Common myeloid progenitor, CD34-positive (primary cell): ENCODE measurements at regions not wholly inside any gene's neighbourhood (a gene's known extent, or its start where the extent isn't known, plus 50 kb on each side); places are given as distances from the start of the nearest gene placed in this dataset.

Source experiments
- CTCF ChIA-PET: fragments of 350-600 bp; sonication (Branson Sonifier 250); formaldehyde crosslinking; loops from one replicate; lab custom pipeline; 2021; ENCODE audit warnings: antibody characterized with exemption; lab: Charles Lee
- POLR2A ChIA-PET: fragments of 350-600 bp; sonication (Branson Sonifier 250); formaldehyde crosslinking; loops from one replicate; lab custom pipeline; 2021; ENCODE audit warnings: antibody characterized with exemption; lab: Charles Lee
- DNase-seq, 3 donors: peaks; one replicate each; pipeline versions ENCODE4 v3.0.0 to v3.0.0-alpha.2; 2013
- H3K27ac ChIP-seq, 2 experiments: 1 replicate in 1 of 2; 2 replicates in 1 of 2; pipeline ENCODE4 v1.7.0; 2013; ENCODE audit warnings: inconsistent platforms in 2 of 2, low read length in 2 of 2, mild to moderate bottlenecking in 2 of 2, low read depth in 1 of 2, moderate library complexity in 1 of 2; ENCODE audit not compliant: severe bottlenecking in 2 of 2, insufficient read depth in 1 of 2, poor library complexity in 1 of 2
- H3K27me3 ChIP-seq, 5 experiments: replicated peaks in 2 of 5; 1 replicate in 3 of 5; 2 replicates in 2 of 5; pipeline versions ENCODE4 v1.6.1 to v1.7.0; 2013; ENCODE audit warnings: low read length in 4 of 5, mild to moderate bottlenecking in 2 of 5, moderate library complexity in 2 of 5, inconsistent platforms in 1 of 5; ENCODE audit not compliant: insufficient read depth in 5 of 5, control insufficient read depth in 4 of 5
- H3K36me3 ChIP-seq, 4 experiments: 1 replicate in 2 of 4; 2 replicates in 2 of 4; pipeline versions ENCODE4 v1.6.1 to v1.7.0; 2013; ENCODE audit warnings: low read length in 3 of 4, control low read depth in 1 of 4, mild to moderate bottlenecking in 1 of 4; ENCODE audit not compliant: control insufficient read depth in 4 of 4, insufficient read depth in 4 of 4
- H3K4me1 ChIP-seq, 4 experiments: 1 replicate in 3 of 4; 2 replicates in 1 of 4; pipeline versions ENCODE4 v1.6.1 to v1.7.1; 2013; ENCODE audit warnings: low read length in 3 of 4, mild to moderate bottlenecking in 3 of 4, control low read depth in 1 of 4, inconsistent platforms in 1 of 4, moderate library complexity in 1 of 4; ENCODE audit not compliant: control insufficient read depth in 4 of 4, insufficient read depth in 4 of 4; ENCODE audit errors: control extremely low read depth in 1 of 4
- H3K4me3 ChIP-seq, 7 experiments: 1 replicate in 4 of 7; 2 replicates in 3 of 7; pipeline versions ENCODE4 v1.5.1 to v1.7.0; 2013; ENCODE audit warnings: mild to moderate bottlenecking in 7 of 7, low read length in 6 of 7, moderate library complexity in 6 of 7, inconsistent platforms in 2 of 7, low read depth in 2 of 7, control low read depth in 1 of 7; ENCODE audit not compliant: insufficient read depth in 4 of 7, control insufficient read depth in 1 of 7; ENCODE audit errors: extremely low read depth in 1 of 7
- H3K9me3 ChIP-seq, 5 experiments: 1 replicate in 4 of 5; 2 replicates in 1 of 5; pipeline versions ENCODE4 v1.6.1 to v1.7.1; 2013; ENCODE audit warnings: low read length in 4 of 5, mild to moderate bottlenecking in 2 of 5, inconsistent platforms in 1 of 5, low read depth in 1 of 5, moderate library complexity in 1 of 5; ENCODE audit not compliant: control insufficient read depth in 4 of 5, insufficient read depth in 2 of 5; ENCODE audit errors: control extremely low read depth in 1 of 5
- WGBS: methylation state at CpG from one replicate; pipeline ENCODE4 v1.1.5; 2013; ENCODE audit not compliant: insufficient coverage; 5-methylcytosine and 5-hydroxymethylcytosine counted together

DNA sequence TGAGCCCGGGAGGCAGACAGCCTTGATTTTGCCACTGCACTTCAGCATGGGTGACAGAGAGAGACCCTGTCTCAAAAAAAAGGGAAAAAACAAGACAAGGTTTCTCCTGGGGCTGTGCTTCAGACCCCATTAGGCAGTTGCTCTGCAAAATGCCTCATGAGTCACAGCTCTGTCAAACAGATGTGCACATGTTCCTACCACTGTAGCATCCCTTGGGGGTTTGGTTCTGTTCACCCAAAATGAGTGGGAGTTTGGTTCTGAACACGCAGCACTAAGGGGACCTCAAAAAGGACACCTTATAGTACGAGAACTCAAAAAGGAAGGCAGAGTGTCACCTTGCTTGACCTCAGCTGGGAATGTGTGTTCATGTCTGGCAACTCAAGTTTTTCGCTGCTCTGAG, 134.9 kb downstream of the RPIA start:
- Histone ChIP-seq H3K9me3 (no peaks in the 10 kb centered on the region), H3K4me3 (no peak overlapping the region), H3K27ac (no peak overlapping the region), H3K4me1 (peaks cover 0 to 7% (median 4%) of the 10 kb centered on the region in 4 experiments), H3K27me3 (no peaks in the 10 kb centered on the region), H3K36me3 (no peaks in the 10 kb centered on the region)
- ChIA-PET POLR2A (no interaction called here), CTCF (no interaction called here)
- WGBS, result 90% methylated on average over 4 of the region's 4 CpGs
- DNase-seq, result no peak

DNA sequence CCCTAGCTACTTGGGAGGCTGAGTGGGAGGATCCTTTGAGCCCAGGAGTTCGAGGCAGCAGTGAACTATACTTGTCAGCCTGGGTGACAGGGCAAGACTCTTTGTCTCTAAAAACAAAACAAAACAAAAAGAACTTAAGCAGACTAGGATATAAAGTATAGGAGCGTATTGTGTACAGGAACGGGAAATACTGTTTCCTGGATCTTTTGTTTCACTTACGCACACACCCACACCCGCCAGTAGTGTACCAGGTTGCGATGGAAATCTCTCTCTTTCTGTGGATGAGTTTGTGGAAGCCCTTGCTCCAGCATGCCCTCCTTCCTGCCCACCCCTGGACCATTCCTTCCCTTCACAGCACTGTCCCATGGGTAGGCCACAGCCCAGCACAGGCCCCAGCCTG, 136.3 kb downstream of the RPIA start:
- no peaks in the 10 kb centered on the region for H3K9me3 ChIP-seq
- no peak overlapping the region for H3K27ac ChIP-seq
- H3K27me3 ChIP-seq, result no peaks in the 10 kb centered on the region
- WGBS, result 100% methylated on average over 5 of the region's 6 CpGs
- H3K36me3 ChIP-seq, result no peaks in the 10 kb centered on the region
- DNase-seq, result no peak
- ChIA-PET CTCF (interaction anchor here (0.9 to 1.9 kb wide), 3 partner anchors 52 to 89 kb away, joined by 3 to 4 read pairs (median 4); no protein-coding TSS in a partner anchor), POLR2A (no interaction called here)
- H3K4me1 ChIP-seq, result peaks cover 0 to 9% (median 7%) of the 10 kb centered on the region in 4 experiments
- H3K4me3 ChIP-seq, result no peak overlapping the region

DNA sequence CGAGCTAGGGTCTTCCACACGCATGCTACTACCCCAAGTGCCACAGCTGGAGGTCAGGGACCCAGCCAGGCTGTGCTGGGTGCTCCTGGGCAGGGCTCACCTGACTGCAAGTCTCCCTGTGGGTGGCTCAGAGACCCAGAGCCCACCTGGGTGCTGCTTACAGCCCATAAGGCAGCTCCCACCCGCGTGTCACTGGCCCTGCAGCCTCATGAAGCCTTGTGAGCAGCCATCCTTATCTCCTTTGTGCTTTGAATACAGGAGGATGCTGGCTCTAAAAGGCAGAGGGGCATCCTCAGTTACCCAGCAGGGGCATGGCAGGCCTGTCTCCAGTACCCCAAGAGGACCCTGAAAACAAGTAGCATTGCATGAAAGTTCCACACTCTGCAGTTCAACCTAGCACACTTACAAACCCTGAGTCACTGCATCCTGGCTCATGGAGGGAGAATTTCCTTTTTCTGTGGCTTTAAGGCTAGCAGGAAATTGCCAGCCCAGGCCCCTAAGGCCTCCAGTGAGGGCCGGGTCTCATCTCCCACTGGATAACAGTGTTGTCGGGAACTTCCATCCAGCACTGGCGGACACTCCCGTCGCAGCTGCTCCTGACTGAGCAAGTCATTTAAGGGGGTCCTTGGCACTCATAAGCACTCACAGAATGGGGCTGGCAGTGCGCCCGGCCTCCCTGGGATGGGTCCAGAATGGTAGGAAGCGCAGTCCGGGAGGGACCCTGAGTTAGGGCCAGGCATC, 137.1 kb downstream of the RPIA start:
- Histone ChIP-seq H3K4me3 (no peak overlapping the region), H3K27ac (no peak overlapping the region), H3K36me3 (no peaks in the 10 kb centered on the region), H3K9me3 (no peaks in the 10 kb centered on the region), H3K4me1 (peaks cover 0 to 9% (median 7%) of the 10 kb centered on the region in 4 experiments), H3K27me3 (no peaks in the 10 kb centered on the region)
- POLR2A ChIA-PET, result no interaction called here
- 85% methylated on average over 9 of the region's 13 CpGs for WGBS
- no peak for DNase-seq
- CTCF ChIA-PET, result interaction anchor here (1.9 kb wide), 1 partner anchor 90 kb away, joined by 4 read pairs; no protein-coding TSS in a partner anchor

DNA sequence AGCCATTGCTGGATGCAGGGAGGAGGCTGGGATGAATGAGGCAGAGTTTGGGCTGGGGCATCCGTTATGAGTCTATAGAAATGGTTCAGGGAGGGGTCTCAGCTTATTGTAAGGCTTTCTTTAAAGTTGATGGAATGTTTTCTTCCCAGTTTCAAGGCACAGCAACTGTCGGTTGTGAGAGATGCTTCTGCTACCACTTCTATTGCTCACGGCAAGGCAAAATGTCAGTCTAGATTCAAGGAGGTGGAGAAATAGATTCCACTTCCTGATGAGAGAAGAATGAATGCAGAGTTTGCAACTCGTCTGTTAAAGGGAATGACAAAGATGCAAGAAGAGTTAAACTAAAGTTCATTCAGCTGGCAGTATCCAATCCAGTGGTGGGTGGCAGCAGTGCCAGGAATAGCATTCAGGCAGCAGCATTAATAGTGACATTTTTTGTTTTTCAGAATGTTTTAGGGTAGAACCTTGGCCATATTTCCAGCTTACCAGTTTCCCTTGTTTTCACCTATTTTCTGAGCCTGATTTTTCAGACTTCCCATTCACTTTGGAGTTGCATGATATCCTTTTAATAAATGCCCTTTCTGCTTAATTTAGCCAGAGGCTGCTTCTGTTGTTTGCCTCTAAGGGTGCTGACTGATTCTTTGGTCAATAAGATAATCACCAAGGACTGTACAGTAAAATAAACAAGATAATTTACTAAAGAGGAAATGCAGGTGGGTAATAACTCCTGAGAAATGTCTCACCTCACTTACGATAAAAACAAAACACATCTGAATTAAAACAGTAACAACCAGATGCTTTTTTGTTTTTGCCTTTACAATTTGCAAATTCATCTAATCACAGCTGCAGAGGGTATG, 138.4 kb downstream of the RPIA start:
- H3K36me3 ChIP-seq, result no peaks in the 10 kb centered on the region
- H3K9me3 ChIP-seq, result no peaks in the 10 kb centered on the region
- POLR2A ChIA-PET, result no interaction called here
- CTCF ChIA-PET, result interaction anchor here (0.8 to 7.0 kb wide), 10 partner anchors 9 to 91 kb away, joined by 3 to 71 read pairs (median 4); no protein-coding TSS in a partner anchor
- peaks cover 0 to 9% (median 7%) of the 10 kb centered on the region in 4 experiments for H3K4me1 ChIP-seq
- no peak overlapping the region for H3K27ac ChIP-seq
- 95% methylated on average over 4 of the region's 5 CpGs for WGBS
- DNase-seq, result no peak
- H3K27me3 ChIP-seq, result no peaks in the 10 kb centered on the region
- H3K4me3 ChIP-seq, result no peak overlapping the region

DNA sequence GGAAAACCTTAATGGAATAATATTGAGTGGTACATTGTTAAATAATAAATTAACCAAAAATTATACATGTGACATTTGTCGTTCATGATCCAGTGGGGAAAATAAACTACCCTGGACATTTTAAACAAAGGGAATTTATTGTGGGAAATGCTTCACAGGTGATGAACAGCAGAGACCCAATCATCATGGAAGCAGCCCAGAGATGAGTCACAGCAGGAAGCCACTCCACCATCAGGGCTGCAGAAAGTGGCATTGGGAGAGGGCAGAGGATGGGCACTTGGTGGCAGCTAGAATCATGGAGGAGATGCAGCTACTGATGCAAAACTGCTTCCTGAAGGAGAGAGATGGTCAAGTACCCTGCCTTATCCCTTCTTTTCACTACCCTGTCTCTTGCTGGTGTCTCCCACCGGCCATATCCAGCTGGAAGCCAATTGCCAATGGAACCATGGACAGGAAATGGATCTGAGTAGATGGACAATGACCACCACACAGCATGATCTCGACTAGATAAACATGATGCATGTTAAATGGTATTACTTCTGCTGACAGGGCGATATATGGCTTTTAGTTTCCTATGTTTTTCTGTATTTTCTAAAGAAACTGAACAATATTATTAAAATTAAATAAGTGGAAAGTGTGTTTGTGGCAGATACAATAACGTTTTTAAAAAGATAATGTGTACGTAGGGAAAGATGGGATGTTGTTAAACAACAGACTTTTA, 139.8 kb downstream of the RPIA start:
- H3K4me3 ChIP-seq, result no peak overlapping the region
- no peak overlapping the region for H3K27ac ChIP-seq
- ChIA-PET CTCF (interaction anchor here (0.6 to 7.0 kb wide), 30 partner anchors 9 to 95 kb away, joined by 3 to 71 read pairs (median 4); no protein-coding TSS in a partner anchor), POLR2A (interaction anchor here (1.2 kb wide), 1 partner anchor 76 kb away, joined by 3 read pairs; no protein-coding TSS in a partner anchor)
- WGBS, result 33% methylated on average over 1 of the region's 6 CpGs
- DNase-seq, result peak in 1 of 3 donors; percentile 27
- H3K4me1 ChIP-seq, result peaks cover 0 to 9% (median 7%) of the 10 kb centered on the region in 4 experiments
- no peaks in the 10 kb centered on the region for H3K27me3 ChIP-seq
- H3K9me3 ChIP-seq, result no peaks in the 10 kb centered on the region
- H3K36me3 ChIP-seq, result no peaks in the 10 kb centered on the region

DNA sequence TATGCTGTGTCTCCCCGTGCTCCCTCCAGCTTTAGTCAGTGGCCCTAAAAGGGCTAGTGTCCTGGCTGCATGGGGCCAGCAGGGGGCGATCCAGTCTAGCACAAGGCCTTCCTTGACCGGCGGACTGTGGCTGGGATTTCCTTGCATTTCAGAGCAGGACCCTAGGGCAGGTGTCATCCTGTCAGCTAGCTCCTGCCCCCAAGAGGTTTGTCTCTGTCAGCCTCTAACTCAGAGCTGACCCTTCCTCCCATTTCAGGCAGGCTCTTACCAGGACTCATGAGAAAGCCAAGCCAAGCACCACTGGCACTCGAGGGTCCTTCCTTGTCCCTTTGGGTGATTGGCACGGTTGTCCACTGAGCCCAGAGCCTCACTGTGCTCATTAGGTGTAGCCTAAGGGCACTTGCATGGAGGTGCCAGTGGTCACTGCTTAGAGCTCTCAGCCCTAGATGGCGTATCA, 140.3 kb downstream of the RPIA start:
- ChIA-PET POLR2A (interaction anchor here (1.2 kb wide), 1 partner anchor 77 kb away, joined by 3 read pairs; no protein-coding TSS in a partner anchor), CTCF (interaction anchor here (0.6 to 7.0 kb wide), 32 partner anchors 9 to 96 kb away, joined by 3 to 71 read pairs (median 4); no protein-coding TSS in a partner anchor)
- H3K27me3 ChIP-seq, result no peaks in the 10 kb centered on the region
- H3K27ac ChIP-seq, result no peak overlapping the region
- no peak overlapping the region for H3K4me3 ChIP-seq
- peaks cover 0 to 9% (median 7%) of the 10 kb centered on the region in 4 experiments for H3K4me1 ChIP-seq
- WGBS, result 29% methylated on average over 6 of the region's 7 CpGs
- no peaks in the 10 kb centered on the region for H3K9me3 ChIP-seq
- DNase-seq, result peak; percentile 28 to 64 (median 51)
- no peaks in the 10 kb centered on the region for H3K36me3 ChIP-seq
